ENCODE measurements at regions not wholly inside any gene's neighbourhood (a gene's known extent, or its start where the extent isn't known, plus 50 kb on each side); places are given as distances from the start of the nearest gene placed in this dataset.
"Not testable (repeated sequence)": the region's sequence is repeated elsewhere in the genome, so short reads cannot be mapped to it uniquely, and the experiment has no call there.

DNA sequence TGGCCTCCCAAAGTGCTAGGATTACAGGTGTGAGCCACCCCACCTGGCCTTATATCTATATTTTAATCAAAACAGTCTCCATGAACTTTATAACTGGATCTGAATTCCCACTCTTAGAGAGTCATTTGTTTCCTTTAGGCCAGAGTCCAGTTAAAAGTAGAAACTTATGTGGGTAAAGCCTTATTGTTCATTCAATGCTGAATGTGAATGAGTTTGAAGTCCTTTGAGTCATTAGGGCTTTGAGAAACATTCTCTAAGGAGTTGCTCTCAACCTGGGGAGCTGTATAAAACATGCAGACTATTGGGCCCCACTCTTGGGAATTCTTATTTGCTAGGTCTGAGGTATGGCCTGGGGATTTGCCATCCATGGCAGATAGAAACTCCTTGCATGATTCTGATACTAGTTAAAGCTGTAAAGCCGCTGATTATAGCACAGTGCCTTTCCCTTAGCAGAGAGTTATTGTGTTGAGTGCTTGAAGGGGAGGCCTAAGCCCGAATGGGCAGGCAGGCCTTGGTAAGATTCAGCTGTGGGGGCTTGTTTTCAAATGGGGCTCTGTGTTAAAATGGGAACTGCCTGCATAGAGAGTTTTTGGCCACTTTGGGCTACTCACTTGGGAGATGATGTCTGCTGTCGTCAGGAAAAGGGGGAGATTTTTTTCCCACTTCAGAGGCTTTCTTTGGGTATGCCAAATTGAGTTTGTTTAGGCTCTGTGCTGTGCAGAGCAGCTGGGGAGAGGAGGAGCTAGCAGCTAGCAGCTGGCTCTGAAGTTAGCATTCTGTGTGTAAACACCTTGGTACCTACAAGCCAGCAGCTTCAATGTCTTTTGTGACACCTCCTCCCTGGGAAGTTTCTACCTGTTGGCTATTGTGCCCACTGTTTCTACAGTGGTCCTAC lies 117.5 kb downstream of the DACT1 start:
- DNase-seq: peak; percentile 43

DNA sequence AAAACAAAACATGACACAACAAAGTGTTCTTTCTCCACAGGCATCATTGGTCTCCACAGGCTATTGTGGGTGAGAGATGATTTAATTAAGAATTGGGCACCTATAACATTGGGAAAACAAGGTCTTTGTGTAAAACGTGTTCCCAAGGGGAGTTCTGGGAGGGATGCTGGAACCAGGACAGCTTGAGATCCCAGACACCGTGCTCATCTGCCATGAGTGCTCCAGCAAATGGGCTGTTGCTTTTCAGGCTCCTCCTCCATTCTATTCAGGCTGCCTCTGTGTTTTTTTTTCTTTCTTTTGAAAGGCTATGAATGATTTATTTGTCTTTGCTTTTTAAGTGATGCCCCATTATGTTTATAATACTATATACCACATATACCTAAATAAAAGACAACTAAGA lies 122.4 kb downstream of the DACT1 start:
- DNase-seq: no peak

DNA sequence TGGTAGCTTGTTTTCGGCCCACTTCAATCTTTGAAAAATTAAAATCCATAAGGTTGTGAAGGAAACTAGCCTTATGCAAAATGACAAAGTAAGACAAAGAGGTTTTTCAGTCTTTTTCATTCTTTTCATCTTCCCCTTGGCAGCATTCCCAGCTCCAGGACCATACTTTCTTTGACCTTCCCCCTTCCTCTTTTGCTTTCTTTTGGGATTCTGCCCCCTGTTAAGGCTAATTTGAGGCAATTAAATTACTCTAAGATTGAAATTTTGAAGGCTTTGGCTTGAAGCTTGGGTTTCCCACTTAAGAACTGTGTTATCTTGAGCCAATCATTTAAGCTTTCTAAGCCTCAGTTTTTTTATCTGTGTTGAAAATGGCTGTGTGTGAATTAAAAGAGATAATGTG lies 124.9 kb downstream of the DACT1 start:
- no peak for DNase-seq

DNA sequence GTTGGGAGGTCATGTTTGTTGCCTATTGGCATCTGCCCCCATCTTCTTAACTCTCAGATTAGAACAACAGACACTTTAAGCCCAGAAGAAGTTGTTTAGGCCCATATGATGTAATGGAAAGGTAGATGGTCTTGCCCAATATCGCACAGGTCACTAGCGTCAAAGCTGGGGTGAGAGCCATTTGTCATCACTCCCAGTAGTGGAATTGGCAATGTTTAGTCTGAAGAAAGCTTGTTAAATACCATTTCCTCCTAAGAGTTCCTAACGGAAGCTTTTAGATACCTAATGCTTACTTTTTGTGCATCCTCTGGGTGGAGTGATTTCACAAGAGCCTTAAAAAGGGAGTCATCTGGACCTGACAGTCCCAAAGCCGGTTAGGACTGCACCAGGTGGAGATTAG lies 125.4 kb downstream of the DACT1 start:
- no peak for DNase-seq

DNA sequence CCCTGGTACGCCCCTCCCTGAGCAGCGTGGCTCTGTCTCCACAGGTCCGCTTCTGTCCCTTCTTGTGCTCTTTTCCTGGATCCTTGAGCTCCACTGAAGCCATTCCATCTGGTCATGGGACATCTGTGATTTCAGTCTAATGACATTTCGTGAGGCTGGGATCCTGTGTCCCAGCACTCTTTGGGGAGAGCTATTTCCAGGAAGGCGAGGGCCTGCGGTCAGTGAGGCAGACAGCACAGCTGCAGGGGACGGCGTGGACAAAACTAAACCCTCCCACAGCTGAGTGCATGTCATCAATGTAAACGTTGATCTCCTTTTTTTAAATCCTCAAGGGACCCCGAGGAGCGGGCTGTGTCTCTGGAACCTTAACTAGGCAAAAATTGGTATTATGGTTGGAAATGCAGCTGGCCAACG lies 127.7 kb downstream of the DACT1 start:
- no peak for DNase-seq

DNA sequence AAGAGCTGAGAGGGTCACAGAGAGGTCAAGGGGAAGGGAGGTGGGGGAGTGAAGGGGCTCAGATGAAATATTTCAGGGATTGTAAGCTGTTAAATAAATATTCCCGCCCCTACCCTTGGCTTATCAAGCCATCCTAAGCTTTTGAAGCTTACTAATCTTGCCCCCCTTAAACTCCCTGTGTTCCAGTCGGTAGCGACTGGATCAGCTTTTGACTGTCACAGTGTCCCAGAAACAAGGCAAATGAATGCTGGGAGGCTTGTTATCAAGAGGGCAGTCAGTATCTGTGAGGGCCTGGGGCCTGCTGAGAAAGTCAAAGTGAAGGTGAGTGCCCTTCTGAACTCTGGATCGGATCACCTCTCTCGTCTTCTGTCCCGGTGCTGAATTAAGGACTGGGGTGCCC lies 128.1 kb downstream of the DACT1 start:
- DNase-seq: no peak

DNA sequence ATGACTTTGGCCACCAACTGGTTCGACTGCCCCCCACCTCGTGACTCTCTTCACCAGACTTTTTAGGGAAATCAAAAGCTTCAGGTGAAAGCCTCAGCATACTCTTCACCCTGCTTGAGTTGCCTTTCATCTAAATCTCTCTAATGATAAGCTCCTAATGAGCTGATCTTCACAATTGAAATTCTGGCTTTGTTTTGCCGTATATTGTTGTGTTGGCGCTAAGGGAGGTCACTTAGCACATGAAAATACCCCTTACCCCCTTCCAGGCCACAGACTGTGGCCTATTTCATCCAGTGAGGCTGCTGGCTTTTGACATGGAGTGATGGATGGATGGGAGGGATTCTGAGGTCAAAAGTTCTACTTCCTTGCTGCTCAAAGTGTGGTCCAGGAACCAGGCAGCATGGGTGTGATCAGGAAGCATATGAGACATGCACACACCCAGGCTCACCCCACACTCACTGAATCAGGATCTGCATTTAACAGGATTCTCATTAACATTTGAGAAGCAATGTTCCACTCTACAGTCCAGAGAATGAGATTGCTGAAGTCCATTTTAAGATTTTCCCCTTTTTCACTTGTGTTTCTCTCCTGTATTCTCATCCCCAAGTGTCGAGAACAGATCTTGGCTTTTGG lies 131.4 kb downstream of the DACT1 start:
- no peak for DNase-seq

DNA sequence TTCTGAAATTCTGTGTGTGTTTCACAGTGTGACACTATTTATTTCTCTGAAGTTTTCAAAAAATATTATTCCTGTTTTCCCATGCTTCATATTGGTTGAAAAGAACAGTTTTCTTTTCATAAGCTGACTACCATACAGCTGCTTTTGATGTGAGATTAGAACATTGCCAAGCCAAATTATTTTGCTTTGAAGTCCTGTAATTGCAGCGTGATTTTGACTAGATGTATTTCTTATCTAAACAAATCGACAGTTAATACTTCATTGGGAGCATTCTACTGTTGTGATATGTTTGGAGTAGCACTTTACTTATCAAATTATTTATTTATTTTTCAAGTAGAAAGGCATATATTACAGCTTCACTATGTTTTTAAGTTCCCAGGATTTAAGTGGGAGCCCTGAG lies 132.0 kb downstream of the DACT1 start:
- DNase-seq: no peak

DNA sequence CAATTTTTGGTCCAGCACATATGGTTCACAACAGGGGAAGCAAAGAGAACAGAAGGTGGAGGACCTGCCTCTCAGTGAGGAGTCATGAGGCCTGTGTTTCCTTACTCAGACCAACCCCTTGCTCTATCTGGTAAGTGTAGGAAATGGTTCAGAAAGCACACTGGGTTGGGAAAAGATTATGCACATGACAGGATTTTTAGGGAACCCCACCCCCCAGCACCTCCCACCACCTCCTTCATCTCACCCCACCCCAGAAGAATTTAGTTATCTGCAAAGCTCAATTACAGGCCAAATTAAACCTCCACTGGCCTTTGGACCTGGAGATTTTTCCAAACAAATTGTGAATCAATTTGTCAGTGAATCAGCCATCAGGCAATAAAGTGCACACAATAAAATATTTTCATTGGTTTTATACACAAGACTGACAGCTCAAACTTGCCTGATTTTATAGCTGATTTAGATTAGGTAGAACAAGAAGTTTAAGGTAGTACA lies 132.8 kb downstream of the DACT1 start:
- no peak for DNase-seq

DNA sequence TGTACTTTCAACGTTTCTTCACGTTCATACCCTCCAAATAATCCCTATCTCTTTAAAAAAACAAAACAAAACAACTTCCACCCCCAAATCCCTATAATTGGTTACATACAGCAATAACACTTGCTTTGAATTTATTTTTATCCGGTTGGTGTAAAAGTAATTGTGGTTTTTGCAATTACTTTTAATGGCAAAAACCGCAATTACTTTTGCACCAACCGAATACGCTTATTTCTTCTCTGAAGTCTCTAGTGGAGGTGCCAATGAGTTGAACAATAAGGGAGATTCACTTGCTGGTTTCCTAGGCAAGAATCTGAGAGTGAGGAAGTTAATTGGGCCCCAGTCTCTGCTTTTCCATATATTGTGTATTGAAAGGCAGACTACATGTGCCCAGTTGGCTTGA lies 133.3 kb downstream of the DACT1 start:
- no peak for DNase-seq

DNA sequence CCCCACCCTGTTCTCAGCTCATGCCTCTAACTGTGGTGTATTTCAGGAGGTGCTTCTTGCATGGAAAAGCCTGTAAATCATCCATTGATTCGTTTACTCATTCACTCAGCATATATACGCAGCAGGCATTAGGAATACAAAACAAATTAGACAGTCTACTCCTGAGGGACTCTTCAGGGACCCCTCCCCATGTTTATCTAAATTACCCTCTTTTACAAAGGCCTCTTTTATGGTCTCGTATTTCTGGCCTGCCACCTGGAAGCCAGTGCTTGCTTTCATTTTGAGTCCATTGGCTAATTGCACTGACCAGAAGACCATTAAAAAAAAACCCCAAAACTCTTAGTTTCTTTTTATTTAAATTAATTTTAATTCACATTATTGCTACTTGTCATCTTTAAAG lies 134.4 kb downstream of the DACT1 start:
- no peak for DNase-seq

DNA sequence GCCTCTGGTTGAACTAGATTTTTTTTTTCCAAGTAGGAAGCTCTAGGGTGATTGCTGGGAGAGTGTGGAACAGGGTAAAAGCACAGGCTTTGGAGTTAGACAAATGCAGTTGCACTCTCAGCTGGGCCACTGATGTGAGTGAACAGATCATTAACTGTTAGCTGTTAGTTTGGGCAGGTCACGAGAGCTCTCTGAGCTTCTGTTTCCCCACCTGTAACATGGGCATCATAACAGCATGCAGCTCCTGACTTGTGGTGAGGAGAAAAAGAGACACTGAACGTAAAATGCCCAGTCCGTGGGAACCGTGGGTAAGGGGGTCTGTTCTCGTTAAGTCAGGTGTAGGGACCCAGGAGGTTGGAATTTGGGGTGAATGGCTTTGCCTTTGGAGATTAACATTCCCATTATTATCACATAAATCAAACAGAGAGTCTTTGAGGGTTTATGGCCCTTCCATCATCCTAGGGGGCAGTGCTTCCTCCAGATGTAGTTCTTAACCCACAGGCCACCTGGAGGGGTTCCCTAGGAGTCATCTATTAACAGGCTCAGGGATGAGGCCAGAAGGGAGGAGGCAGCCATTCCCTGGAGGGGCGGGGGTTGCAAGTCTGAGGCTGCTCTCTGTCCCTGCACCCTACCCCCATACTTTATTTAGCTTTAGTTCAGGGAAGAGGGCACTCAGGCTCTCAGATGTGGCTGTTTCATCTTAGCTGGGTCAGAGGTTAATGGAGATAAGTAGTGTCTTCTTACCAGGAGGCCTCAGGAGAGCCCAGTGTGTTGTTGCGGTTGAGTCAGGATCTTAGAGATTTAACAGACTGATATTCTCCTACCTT lies 135.2 kb downstream of the DACT1 start:
- DNase-seq: no peak

DNA sequence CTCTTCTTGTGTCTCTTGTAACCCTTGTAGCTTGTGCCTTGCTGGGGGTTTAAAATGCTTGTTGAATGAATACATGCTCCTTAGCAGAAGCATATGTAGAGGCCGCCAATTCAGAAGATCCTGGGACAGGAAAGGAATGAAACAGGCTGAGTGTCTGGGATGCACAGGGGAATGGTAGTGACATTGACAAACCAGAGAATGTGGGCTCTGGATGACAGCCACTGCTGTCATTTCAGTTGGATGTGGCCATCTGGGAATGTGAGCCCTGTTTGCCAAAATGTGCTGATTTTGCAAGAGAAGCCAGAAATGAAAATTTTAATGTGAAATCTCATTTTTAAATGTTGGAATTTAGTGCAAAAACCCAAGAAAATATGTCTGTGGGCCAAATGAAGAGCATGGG lies 136.8 kb downstream of the DACT1 start:
- DNase-seq: no peak

DNA sequence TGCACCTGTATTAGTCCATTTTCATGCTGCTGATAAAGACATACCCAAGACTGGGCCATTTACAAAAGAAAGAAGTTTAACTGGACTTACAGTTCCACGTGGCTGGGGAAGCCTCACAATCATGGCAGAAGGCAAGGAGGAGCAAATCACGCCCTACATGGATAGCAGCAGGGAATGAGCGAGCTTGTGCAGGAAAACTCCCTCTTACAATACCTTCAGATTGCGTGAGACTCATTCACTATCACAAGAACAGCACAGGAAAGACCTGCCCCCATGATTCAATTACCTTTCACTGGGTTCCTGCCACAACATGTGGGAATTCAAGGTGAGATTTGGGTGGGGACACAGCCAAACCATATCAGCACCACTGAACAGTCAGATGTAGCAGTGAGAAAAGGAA lies 137.4 kb downstream of the DACT1 start:
- not testable (repeated sequence) for DNase-seq

DNA sequence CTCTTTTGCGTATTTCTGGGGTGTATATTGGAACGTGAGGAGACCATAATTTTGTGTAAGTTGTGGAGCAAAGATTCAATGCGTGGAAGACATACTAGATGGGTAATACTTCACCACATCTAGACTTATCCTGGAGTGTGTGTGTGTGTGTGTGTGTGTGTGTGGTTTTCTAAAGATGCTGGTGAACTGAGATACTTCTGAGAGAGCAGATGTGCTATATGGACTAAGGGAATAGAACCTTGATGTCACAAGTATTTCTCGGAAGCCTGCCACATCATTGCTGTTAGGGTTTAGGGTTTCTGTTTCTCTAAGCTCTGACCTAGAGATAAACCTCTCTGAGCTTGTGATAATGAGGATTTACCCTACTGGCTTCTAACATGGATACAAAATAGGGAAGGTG lies 138.8 kb downstream of the DACT1 start:
- DNase-seq: no peak

DNA sequence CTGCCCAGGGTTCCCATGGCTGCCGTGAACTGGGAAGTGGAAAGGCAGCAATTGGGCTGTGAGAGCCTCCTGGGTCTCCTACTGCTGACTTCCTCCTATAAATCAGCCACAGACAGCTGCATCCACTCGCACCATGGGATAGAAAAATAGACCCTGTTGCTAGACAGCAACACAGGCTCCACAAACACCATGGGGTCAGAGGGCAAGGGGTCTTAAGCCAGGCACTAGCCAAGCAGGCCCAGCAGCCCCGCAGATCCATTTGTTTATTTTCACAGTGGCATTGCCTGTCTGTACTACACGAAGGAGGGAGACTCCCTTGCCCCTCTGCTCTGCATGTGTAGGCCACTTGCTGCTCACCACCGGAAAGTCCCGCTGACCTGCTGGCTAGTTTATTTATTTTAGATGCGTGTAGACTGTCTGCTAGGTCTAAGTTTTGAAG lies 139.8 kb downstream of the DACT1 start:
- DNase-seq: peak; percentile 12

DNA sequence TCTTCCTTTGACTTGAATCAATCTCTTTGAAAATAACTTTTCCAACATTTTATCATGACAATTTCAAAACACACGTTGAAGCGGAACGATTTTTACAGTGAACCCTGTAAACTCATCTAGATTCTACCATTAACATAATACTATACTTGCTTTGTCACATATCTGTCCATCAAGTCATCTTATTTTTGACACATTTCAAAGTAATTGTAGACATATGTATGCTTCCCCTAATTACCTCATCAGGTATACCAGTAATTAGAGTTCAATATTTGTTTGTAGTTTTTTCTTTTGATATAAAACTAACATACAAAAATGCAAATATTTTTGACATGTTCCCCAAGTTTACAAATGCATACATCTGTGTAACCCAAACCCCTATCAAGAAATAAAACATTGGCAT lies 140.4 kb downstream of the DACT1 start:
- no peak for DNase-seq

DNA sequence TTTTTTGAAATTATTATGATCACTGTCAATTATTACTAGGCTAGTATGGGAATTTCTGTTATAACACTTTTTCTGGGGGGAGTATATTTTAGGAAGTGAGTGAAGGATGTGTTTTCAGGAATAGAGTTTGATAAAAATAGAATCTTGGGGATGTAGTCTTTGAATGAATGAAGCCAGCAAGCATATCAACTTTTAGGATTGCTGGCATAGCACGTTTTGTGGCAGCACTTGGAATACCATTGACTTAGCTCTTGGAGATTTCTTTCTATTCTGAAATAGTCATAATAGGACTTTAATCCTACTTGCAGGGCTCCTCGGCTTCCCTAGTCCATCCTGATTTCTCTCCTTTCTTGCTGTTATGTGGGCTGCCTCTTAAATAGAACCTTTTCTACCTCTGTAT lies 141.6 kb downstream of the DACT1 start:
- no peak for DNase-seq

DNA sequence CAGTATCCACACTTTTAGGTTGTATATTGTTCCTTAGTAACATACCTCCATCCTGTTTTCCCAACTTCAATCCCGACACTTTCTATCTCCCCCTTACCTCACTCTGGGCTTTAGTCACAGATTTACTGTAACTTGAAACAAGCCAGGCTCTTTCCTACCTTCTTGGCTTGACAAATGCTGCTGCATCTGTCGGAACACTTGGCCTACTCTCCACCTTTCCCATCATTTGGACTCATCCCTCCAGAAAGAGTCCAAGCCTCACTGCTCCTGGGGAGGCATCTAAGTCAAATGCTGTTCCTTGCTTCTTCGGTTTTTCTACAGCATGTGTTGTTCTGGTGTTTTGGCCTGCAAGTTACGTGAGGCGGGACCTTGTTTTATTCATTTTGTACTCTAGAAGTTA lies 142.4 kb downstream of the DACT1 start:
- no peak for DNase-seq

DNA sequence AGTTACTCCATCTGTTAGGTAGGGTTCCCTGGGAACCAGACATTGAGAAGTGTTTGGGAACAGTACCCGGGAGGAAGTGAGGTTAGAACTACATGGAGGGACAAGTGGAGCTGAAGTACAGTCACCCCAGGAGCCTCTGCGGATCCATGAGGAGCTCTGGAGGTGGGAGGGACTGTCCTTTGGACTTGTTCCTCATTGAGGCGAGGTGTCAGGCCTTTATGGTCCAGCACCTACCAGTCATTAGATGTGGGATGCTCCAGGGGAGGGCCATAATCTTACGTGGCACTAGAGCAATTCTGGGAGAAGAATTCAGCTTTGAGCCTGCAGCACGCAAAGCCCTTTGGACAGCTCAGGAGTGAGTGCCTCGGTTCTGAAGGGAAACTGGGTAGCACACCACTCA lies 142.8 kb downstream of the DACT1 start:
- no peak for DNase-seq

DNA sequence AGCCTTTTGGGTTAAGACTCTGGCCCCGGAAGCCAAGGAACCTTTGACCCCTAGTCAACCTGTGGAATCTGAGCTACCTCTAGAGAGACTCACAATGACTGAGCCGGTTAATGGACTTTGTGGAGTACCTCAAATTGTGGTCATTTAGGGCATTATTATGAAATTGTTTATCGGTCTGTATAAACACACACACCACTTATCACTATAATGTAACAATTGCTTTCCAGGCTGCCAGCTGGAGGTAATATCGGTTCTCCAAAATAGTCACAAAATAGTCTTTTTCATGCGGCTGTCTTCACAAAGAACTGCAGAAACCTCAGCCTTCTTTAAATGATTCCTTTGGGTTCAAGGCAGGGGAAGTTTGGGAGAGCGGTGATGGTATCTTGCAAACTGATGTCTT lies 144.2 kb downstream of the DACT1 start:
- DNase-seq: peak; percentile 54

DNA sequence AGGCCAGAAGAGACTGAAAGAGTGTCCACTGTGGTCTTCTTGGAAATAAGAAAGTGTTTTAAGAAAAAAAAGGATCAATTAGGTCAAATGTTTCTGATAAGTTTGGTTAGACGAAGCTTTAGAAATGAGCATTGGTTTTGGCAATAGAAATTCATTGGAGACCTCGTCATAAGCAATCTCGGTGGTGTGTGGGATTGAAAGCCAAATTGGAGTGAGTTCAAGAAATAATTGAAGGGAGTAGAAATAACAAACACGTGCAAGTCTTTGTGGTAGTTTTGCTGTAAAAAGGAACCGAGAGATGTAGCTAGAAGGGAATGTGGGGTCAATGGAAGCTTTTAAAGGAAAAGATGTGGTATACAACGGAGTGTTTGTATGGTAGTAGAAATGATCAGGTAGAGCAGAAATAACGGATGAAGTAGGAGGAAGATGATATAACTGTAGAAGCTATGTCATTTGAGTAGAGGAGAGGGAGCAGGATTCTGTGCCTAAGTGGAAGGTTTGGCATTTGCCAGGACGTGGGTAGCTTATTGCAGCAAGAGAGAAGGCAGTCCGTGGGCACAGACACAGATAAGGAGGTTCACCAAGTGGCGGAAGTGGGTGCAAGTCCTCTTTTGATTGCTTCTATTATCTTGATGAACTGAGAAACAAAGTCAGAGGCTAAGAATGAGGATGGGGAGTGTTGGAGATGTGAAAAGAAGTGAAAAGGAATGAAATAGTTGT lies 146.2 kb downstream of the DACT1 start:
- DNase-seq: peak; percentile 24

DNA sequence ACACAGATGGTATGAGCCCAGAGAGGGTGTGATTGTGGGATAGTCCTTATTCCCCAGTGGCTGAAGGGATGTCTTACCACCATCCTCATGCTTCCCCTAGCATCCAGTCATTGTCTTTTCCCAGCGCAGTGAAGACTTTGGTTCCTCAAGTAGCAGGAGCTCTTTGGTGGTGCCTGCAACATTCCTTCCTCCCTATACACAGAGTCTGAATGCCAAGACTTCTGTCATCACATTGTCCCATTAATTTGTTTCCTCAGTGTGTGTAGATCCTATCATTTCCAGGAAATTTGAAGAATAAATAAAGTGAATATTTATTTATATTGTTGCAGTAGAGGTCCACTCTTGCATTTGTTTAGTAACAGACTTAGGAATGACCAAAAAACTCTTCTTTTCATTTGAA lies 147.2 kb downstream of the DACT1 start:
- no peak for DNase-seq
